HL-60 (cell line): ENCODE measurements at regions not wholly inside any gene's neighbourhood (a gene's known extent, or its start where the extent isn't known, plus 50 kb on each side); places are given as distances from the start of the nearest gene placed in this dataset.

Experiments
- DNase-seq, 2 experiments: peaks; one replicate each; pipeline ENCODE4 v3.0.0-alpha.2; 2010 to 2020; ENCODE audit warnings: low read depth in 1 of 2, low spot score in 1 of 2
- H3K27ac ChIP-seq: fragments of 250-450 bp; sonication (Bioruptor Pico); replicated peaks from 2 replicates; pipeline ENCODE4 v1.5.1; 2020; ENCODE audit warnings: mild to moderate bottlenecking, moderate library complexity
- H3K27me3 ChIP-seq: fragments of 250-450 bp; sonication (Bioruptor Pico); 2 replicates; pipeline ENCODE4 v1.5.1; 2021; ENCODE audit warnings: mild to moderate bottlenecking, moderate library complexity; ENCODE audit not compliant: insufficient read depth, poor library complexity, severe bottlenecking
- H3K4me3 ChIP-seq: replicated peaks from 2 replicates; pipeline ENCODE4 v1.5.1; 2011; ENCODE audit warnings: mild to moderate bottlenecking, control low read depth, low read length; ENCODE audit not compliant: insufficient read depth
- CTCF ChIP-seq: IDR thresholded peaks from one replicate; pipeline ENCODE4 v1.5.1; 2011; ENCODE audit warnings: low read length, control low read depth, inconsistent platforms; ENCODE audit not compliant: insufficient read depth
- GABPA ChIP-seq: IDR thresholded peaks from 2 replicates; pipeline ENCODE4 v1.6.1; 2012; ENCODE audit warnings: low read depth
- POLR2AphosphoS5 ChIP-seq: IDR thresholded peaks from 2 replicates; pipeline ENCODE4 v1.6.1; 2012; ENCODE audit warnings: low read depth
- REST ChIP-seq: IDR thresholded peaks from 2 replicates; pipeline ENCODE4 v1.6.1; 2012; ENCODE audit warnings: low read depth; ENCODE audit not compliant: insufficient replicate concordance
- SPI1 ChIP-seq: IDR thresholded peaks from 2 replicates; pipeline ENCODE4 v1.6.1; 2012; ENCODE audit warnings: low read depth, mild to moderate bottlenecking, borderline replicate concordance

- no peak for DNase-seq
- H3K27ac ChIP-seq, result no peak overlapping the region
- TF ChIP-seq REST, result no peak
- no peak for TF ChIP-seq GABPA
- no peak for TF ChIP-seq SPI1
- TF ChIP-seq CTCF, result no peak
- TF ChIP-seq POLR2AphosphoS5, result no peak
- H3K27me3 ChIP-seq, result no peaks in the 10 kb centered on the region
- no peak overlapping the region for H3K4me3 ChIP-seq
Observed at GRCh38 chr6:54463354-54464024, 155.2 kb downstream of the TINAG start.

GRCh38 chr6:54465649-54466300 is 157.5 kb downstream of the TINAG start:
- TF ChIP-seq CTCF (no peak), SPI1 (no peak), GABPA (no peak), POLR2AphosphoS5 (no peak), REST (no peak)
- DNase-seq, result no peak
- Histone ChIP-seq H3K4me3 (no peak overlapping the region), H3K27ac (no peak overlapping the region), H3K27me3 (no peaks in the 10 kb centered on the region)

GRCh38 chr6:54467384-54467783 is 159.1 kb downstream of the TINAG start:
- Histone ChIP-seq H3K27ac (no peak overlapping the region), H3K27me3 (no peaks in the 10 kb centered on the region), H3K4me3 (no peak overlapping the region)
- no peak for TF ChIP-seq SPI1
- DNase-seq, result no peak

GRCh38 chr6:54473328-54473727 is 165.1 kb downstream of the TINAG start:
- H3K27me3 ChIP-seq, result no peaks in the 10 kb centered on the region
- TF ChIP-seq CTCF (no peak), SPI1 (no peak), POLR2AphosphoS5 (no peak), REST (no peak), GABPA (no peak)
- no peak overlapping the region for H3K27ac ChIP-seq
- no peak overlapping the region for H3K4me3 ChIP-seq
- DNase-seq, result no peak
